ENCODE measurements at regions not wholly inside any gene's neighbourhood (a gene's known extent, or its start where the extent isn't known, plus 50 kb on each side); places are given as distances from the start of the nearest gene placed in this dataset.

GRCh38 chr11:27916541-27917100 is 191.3 kb downstream of the KIF18A start:
- TF ChIP-seq, protein P1, sequence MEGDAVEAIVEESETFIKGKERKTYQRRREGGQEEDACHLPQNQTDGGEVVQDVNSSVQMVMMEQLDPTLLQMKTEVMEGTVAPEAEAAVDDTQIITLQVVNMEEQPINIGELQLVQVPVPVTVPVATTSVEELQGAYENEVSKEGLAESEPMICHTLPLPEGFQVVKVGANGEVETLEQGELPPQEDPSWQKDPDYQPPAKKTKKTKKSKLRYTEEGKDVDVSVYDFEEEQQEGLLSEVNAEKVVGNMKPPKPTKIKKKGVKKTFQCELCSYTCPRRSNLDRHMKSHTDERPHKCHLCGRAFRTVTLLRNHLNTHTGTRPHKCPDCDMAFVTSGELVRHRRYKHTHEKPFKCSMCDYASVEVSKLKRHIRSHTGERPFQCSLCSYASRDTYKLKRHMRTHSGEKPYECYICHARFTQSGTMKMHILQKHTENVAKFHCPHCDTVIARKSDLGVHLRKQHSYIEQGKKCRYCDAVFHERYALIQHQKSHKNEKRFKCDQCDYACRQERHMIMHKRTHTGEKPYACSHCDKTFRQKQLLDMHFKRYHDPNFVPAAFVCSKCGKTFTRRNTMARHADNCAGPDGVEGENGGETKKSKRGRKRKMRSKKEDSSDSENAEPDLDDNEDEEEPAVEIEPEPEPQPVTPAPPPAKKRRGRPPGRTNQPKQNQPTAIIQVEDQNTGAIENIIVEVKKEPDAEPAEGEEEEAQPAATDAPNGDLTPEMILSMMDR (conservative IDR thresholded peaks at IDR 0.05), result no peak

DNA sequence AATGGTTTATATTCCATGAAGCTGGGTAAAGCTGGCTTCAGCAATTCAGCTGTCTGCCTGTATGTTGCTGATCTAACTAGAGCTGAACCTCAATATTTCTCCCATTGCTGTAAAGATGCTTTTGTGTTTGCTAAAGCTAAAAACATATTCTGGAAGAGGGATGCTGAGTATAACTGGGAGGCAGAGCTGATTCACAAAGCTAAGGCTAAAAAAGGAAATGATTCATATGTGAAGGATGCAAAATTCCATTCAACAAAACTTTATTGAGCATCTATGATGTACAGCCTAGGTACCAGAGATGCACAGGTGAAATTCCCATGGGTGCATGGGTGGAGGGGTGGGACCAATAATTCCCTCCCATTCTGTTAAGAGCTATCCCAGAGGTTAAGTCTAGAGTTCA is 193.9 kb downstream of the KIF18A start:
- TF ChIP-seq, protein P1 (conservative IDR thresholded peaks at IDR 0.05), result no peak
- no peak overlapping the region for H3K27ac ChIP-seq

More at GRCh38 chr11:27916541-27917100, 191.3 kb downstream of the KIF18A start:
- no peak overlapping the region for H3K27ac ChIP-seq

GRCh38 chr11:27913650-27914049 is 194.3 kb downstream of the KIF18A start:
- H3K27ac ChIP-seq, result no peak overlapping the region
- TF ChIP-seq, protein P1 (conservative IDR thresholded peaks at IDR 0.05), result no peak

DNA sequence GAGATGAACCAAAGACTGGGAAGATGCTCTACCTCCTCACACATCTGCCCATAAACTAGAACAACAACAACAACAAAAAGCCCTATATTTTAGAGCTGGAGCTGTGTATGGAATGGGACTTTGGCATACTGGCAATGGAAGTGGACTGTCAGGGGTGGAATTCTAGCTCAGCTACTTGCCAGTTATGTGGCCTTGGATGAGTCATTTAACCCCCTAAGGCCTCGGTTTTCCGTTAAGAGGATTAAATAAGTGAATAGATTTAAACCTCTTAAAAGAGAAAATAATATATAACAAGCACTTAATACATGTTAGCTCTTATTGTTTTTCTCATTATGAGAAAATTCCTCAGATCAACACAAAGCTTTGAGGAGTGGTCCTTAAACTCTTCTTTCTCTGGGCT is 195.0 kb downstream of the KIF18A start:
- no peak overlapping the region for H3K27ac ChIP-seq
- TF ChIP-seq, protein P1 (conservative IDR thresholded peaks at IDR 0.05), result no peak

- TF ChIP-seq, protein P1 (conservative IDR thresholded peaks at IDR 0.05), result no peak
- no peak overlapping the region for H3K27ac ChIP-seq
Observed at GRCh38 chr11:27910186-27910931, 197.6 kb downstream of the KIF18A start.

GRCh38 chr11:27909386-27909785 is 198.6 kb downstream of the KIF18A start:
- TF ChIP-seq, protein P1 (conservative IDR thresholded peaks at IDR 0.05), result no peak
- no peak overlapping the region for H3K27ac ChIP-seq

DNA sequence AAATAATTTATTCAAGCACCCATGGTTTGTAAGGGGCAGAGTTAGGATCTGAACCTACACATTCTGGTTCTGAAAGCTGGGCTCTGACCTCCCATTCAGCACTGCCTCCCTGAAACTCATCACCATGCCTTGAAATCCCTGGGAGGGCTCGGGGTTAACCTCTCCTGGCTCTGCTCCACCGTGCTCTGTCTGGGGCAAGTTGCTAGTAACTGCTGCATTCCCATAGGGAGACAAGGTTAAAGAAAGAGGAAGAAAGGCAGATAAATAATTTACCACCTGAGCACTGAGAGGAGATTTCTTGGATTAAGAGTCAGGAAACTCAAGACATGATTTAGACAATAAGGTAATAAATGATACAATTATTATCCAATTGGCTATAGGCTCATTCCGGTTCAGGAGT is 199.3 kb downstream of the KIF18A start:
- no peak overlapping the region for H3K27ac ChIP-seq
- TF ChIP-seq, protein P1 (conservative IDR thresholded peaks at IDR 0.05), result no peak

All from VCaP (cell line).